Mesendoderm (in vitro differentiated cells): ENCODE measurements at regions not wholly inside any gene's neighbourhood (a gene's known extent, or its start where the extent isn't known, plus 50 kb on each side); places are given as distances from the start of the nearest gene placed in this dataset.

Experiments
- DNase-seq: peaks from one replicate; pipeline ENCODE4 v3.0.0; 2013
- H2AK5ac ChIP-seq: 2 replicates; pipeline ENCODE4 v1.6.1; 2013; ENCODE audit warnings: low read length, inconsistent platforms
- H2BK120ac ChIP-seq: 2 replicates; pipeline ENCODE4 v1.6.1; 2013; ENCODE audit warnings: low read depth, mild to moderate bottlenecking, low read length, moderate library complexity, mixed read lengths
- H2BK15ac ChIP-seq: replicated peaks from 2 replicates; pipeline ENCODE4 v1.6.1; 2013; ENCODE audit warnings: low read depth, mild to moderate bottlenecking, moderate library complexity
- H2BK5ac ChIP-seq: 2 replicates; pipeline ENCODE4 v1.6.1; 2013; ENCODE audit warnings: low read length, inconsistent platforms
- H3K18ac ChIP-seq: 2 replicates; pipeline ENCODE4 v1.6.1; 2013; ENCODE audit warnings: mild to moderate bottlenecking, low read length, mixed read lengths
- H3K23ac ChIP-seq: one replicate; pipeline ENCODE4 v1.6.1; 2013; ENCODE audit warnings: low read length
- H3K27ac ChIP-seq: 2 replicates; pipeline ENCODE4 v1.5.1; 2013; ENCODE audit warnings: low read depth, mild to moderate bottlenecking, inconsistent platforms, low read length, moderate library complexity
- H3K27me3 ChIP-seq: 2 replicates; pipeline ENCODE4 v1.6.1; 2013; ENCODE audit warnings: low read length, control low read depth, mild to moderate bottlenecking, inconsistent platforms; ENCODE audit not compliant: insufficient read depth, poor library complexity
- H3K36me3 ChIP-seq: 2 replicates; pipeline ENCODE4 v1.6.1; 2013; ENCODE audit warnings: low read length, inconsistent platforms; ENCODE audit not compliant: control insufficient read depth, insufficient read depth
- H3K4ac ChIP-seq: one replicate; pipeline ENCODE4 v1.6.1; 2013; ENCODE audit warnings: low read depth, mild to moderate bottlenecking, low read length, moderate library complexity
- H3K4me1 ChIP-seq: 2 replicates; pipeline ENCODE4 v1.6.1; 2013; ENCODE audit warnings: low read depth, low read length, inconsistent platforms; ENCODE audit not compliant: control insufficient read depth
- H3K4me2 ChIP-seq: 2 replicates; pipeline ENCODE4 v1.6.1; 2013; ENCODE audit warnings: low read length
- H3K4me3 ChIP-seq: 2 replicates; pipeline ENCODE4 v1.5.1; 2013; ENCODE audit warnings: mild to moderate bottlenecking, low read length
- H3K56ac ChIP-seq: one replicate; pipeline ENCODE4 v1.6.1; 2013; ENCODE audit warnings: low read length
- H3K79me1 ChIP-seq: 2 replicates; pipeline ENCODE4 v1.6.1; 2013; ENCODE audit warnings: low read length, inconsistent platforms
- H3K79me2 ChIP-seq: 2 replicates; pipeline ENCODE4 v1.6.1; 2013; ENCODE audit warnings: mild to moderate bottlenecking, low read length; ENCODE audit not compliant: control insufficient read depth, insufficient read depth
- H3K9ac ChIP-seq: 2 replicates; pipeline ENCODE4 v1.6.1; 2013; ENCODE audit warnings: low read length, inconsistent platforms
- H4K5ac ChIP-seq: one replicate; pipeline ENCODE4 v1.6.1; 2013; ENCODE audit warnings: low read length
- H4K8ac ChIP-seq: one replicate; pipeline ENCODE4 v1.6.1; 2013; ENCODE audit warnings: low read depth, mild to moderate bottlenecking, control low read depth, low read length, moderate library complexity
- WGBS: extraction: QIAGEN DNeasy Blood & Tissue Kit; methylation state at CpG from one replicate; pipeline ENCODE4 v1.1.7; 2013; ENCODE audit warnings: low lambda C conversion rate, missing lambda C conversion rate; ENCODE audit not compliant: insufficient coverage; ENCODE audit errors: extremely low coverage; 5-methylcytosine and 5-hydroxymethylcytosine counted together

DNA sequence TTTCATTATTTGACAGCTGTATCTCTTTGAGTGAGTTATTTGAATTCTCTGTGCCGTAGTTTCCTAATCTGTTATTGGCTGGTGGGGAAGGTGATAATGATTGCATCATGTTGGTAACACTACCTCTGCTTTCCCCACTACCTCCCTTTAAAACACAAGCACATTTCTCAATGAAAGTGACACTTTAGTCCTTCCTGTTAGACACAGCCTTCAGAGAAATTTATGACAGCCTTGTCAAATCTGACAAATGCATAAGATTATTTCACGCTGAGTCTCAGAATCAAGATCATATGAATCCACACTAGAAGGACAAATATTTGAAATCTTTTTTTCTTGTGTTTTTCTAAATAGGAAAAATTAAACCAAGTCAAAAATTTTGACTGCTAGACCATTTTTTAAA lies 896.1 kb downstream of the CENPC start:
- no peak overlapping the region for H3K4ac ChIP-seq
- H2BK5ac ChIP-seq = no peak overlapping the region
- no peak overlapping the region for H3K23ac ChIP-seq
- H3K36me3 ChIP-seq = no peaks in the 10 kb centered on the region
- no peaks in the 10 kb centered on the region for H3K4me1 ChIP-seq
- DNase-seq = no peak
- H3K56ac ChIP-seq = no peak overlapping the region
- H4K8ac ChIP-seq = no peak overlapping the region
- WGBS = no CpG with 5 or more reads among the region's 2 CpGs
- no peak overlapping the region for H3K27ac ChIP-seq
- no peak overlapping the region for H3K4me2 ChIP-seq
- no peak overlapping the region for H2AK5ac ChIP-seq
- H4K5ac ChIP-seq = no peak overlapping the region
- no peak overlapping the region for H3K4me3 ChIP-seq
- H3K9ac ChIP-seq = no peak overlapping the region
- H3K79me2 ChIP-seq = no peaks in the 10 kb centered on the region
- H3K27me3 ChIP-seq = no peaks in the 10 kb centered on the region
- H3K79me1 ChIP-seq = no peaks in the 10 kb centered on the region
- no peak overlapping the region for H2BK15ac ChIP-seq
- no peak overlapping the region for H2BK120ac ChIP-seq
- H3K18ac ChIP-seq = no peak overlapping the region

DNA sequence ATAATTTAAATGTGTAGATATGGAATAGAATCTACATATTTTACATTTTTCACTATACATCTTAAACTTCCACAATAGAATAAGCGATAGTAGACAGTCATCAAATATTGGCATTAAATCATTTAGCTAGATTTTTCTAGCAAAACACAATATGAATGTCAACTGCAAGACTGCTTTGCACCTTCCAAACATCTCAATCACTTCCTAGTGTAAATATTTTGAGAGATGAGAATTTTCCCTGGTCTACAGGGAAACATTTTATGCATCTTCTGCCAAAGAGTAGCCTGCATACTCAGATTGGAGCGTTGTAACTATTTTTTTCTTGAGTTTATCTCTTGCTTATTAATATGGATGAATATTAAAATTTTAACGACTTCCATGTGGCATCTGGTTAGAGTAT lies 897.4 kb downstream of the CENPC start:
- Histone ChIP-seq H3K79me2 (no peaks in the 10 kb centered on the region), H2BK5ac (no peak overlapping the region), H2BK120ac (no peak overlapping the region), H3K4me3 (no peak overlapping the region), H3K36me3 (no peaks in the 10 kb centered on the region), H3K4ac (no peak overlapping the region), H2AK5ac (no peak overlapping the region), H3K4me2 (no peak overlapping the region), H3K18ac (no peak overlapping the region), H3K27ac (no peak overlapping the region), H3K4me1 (no peaks in the 10 kb centered on the region), H3K27me3 (no peaks in the 10 kb centered on the region), H4K8ac (no peak overlapping the region), H2BK15ac (no peak overlapping the region), H3K79me1 (no peaks in the 10 kb centered on the region), H3K56ac (no peak overlapping the region), H4K5ac (no peak overlapping the region), H3K23ac (no peak overlapping the region), H3K9ac (no peak overlapping the region)
- no peak for DNase-seq
- 100% methylated on average over 1 of the region's 3 CpGs for WGBS

- Histone ChIP-seq H3K4me2 (no peak overlapping the region), H3K27ac (no peak overlapping the region), H2AK5ac (no peak overlapping the region), H3K56ac (no peak overlapping the region), H2BK15ac (no peak overlapping the region), H3K23ac (no peak overlapping the region), H3K79me2 (no peaks in the 10 kb centered on the region), H2BK5ac (no peak overlapping the region), H2BK120ac (no peak overlapping the region), H4K8ac (no peak overlapping the region), H4K5ac (no peak overlapping the region), H3K79me1 (no peaks in the 10 kb centered on the region), H3K9ac (no peak overlapping the region), H3K18ac (no peak overlapping the region), H3K36me3 (no peaks in the 10 kb centered on the region), H3K4me3 (no peak overlapping the region), H3K27me3 (no peaks in the 10 kb centered on the region), H3K4me1 (no peaks in the 10 kb centered on the region), H3K4ac (no peak overlapping the region)
- DNase-seq = no peak
Observed at GRCh38 chr4:66647476-66647875, 897.8 kb downstream of the CENPC start.

DNA sequence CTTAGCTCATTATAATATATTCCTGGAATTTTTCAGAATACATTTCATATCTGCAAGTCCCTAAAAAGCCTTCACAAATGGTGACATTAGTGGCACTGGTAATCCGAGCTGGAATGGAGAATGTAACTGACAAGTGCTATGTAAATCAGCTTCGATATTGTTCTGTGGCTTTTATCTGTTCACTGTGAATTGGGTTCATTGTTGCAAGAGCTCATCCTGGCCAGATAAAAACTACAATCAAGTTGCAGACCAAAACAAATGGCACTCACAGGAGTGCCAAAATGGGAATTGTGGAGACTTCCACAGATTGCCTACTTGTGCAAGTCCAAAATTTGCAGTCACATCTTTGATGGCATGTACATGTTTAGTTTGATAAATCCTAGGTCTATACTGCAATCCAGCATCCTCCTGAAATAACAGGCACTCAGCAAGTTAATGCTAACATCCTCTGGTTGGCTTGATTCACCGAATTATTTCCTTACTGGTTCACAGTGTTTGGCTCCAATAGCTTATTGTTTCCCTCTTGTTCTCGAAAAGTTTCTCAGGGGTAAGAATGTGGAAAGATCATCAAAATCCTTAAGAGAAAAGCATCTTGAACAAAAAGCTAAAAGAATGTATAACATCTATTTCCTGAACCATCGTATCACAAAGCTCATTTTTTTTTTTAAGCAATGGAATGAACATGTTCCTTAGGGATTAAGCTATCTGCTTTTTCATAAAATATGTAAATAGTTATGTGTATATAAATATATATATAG lies 904.9 kb downstream of the CENPC start:
- H3K27ac ChIP-seq = no peak overlapping the region
- DNase-seq = peak; percentile 45
- no CpG with 5 or more reads among the region's 5 CpGs for WGBS

DNA sequence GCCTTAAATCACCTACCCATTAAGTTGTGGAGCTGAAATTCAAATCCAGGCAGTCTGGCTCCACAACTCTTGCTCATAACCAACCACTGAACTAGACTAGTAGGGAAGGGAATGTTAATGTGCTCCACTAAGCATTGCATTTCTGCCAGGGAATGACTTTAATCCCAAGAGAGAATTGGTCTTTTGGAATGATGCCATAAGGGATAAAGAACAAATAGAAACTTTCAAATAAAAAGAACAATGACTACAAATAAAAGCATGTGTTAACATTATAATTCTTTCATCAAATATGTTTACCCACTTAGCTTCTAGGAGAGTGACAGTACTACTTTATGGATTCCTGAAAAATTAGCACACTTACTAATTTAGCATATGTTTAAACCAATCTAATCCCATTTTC lies 905.9 kb downstream of the CENPC start:
- no peak overlapping the region for H2BK120ac ChIP-seq
- H3K56ac ChIP-seq = no peak overlapping the region
- no peak overlapping the region for H2BK15ac ChIP-seq
- H4K5ac ChIP-seq = no peak overlapping the region
- no peaks in the 10 kb centered on the region for H3K79me1 ChIP-seq
- H3K9ac ChIP-seq = no peak overlapping the region
- H2AK5ac ChIP-seq = no peak overlapping the region
- H3K79me2 ChIP-seq = no peaks in the 10 kb centered on the region
- H3K23ac ChIP-seq = no peak overlapping the region
- H3K27me3 ChIP-seq = no peaks in the 10 kb centered on the region
- no peak overlapping the region for H3K4me3 ChIP-seq
- no peaks in the 10 kb centered on the region for H3K36me3 ChIP-seq
- H4K8ac ChIP-seq = no peak overlapping the region
- no peak overlapping the region for H3K4me2 ChIP-seq
- DNase-seq = no peak
- no peaks in the 10 kb centered on the region for H3K4me1 ChIP-seq
- H3K27ac ChIP-seq = no peak overlapping the region
- H3K4ac ChIP-seq = no peak overlapping the region
- H3K18ac ChIP-seq = no peak overlapping the region
- no peak overlapping the region for H2BK5ac ChIP-seq

More for the DNA sequence above, 904.9 kb downstream of the CENPC start:
- no peak overlapping the region for H2BK15ac ChIP-seq
- H2AK5ac ChIP-seq = no peak overlapping the region
- no peak overlapping the region for H3K18ac ChIP-seq
- no peaks in the 10 kb centered on the region for H3K36me3 ChIP-seq
- H2BK5ac ChIP-seq = no peak overlapping the region
- H3K4me3 ChIP-seq = no peak overlapping the region
- H3K4me2 ChIP-seq = no peak overlapping the region
- H3K27me3 ChIP-seq = no peaks in the 10 kb centered on the region
- H3K9ac ChIP-seq = no peak overlapping the region
- H3K79me2 ChIP-seq = no peaks in the 10 kb centered on the region
- no peak overlapping the region for H4K5ac ChIP-seq
- no peak overlapping the region for H3K23ac ChIP-seq
- H3K4me1 ChIP-seq = no peaks in the 10 kb centered on the region
- no peak overlapping the region for H4K8ac ChIP-seq
- H3K56ac ChIP-seq = no peak overlapping the region
- H2BK120ac ChIP-seq = no peak overlapping the region
- H3K4ac ChIP-seq = no peak overlapping the region
- no peaks in the 10 kb centered on the region for H3K79me1 ChIP-seq

DNA sequence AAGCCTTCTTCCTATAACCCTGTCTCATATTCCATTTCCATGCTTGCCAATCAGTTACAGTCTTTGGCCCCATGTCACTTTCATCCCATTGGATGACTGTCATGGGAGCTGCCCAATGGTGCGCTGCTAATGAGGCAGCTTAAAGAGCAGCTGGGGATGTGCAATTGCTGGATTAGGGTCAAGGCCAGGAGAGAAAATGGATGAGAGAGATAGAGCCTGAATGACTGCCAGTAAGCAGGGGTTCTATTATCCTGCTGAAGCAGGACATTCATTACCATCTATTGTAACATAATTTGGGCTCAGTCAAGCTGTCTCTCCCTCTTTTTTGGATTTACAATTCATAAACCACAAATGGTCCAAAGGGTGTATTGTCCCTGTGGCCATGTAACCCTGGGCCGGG lies 909.0 kb downstream of the CENPC start:
- no CpG with 5 or more reads among the region's 2 CpGs for WGBS
- Histone ChIP-seq H3K4me1 (no peaks in the 10 kb centered on the region), H3K56ac (no peak overlapping the region)

More for the DNA sequence above, 909.0 kb downstream of the CENPC start:
- Histone ChIP-seq H3K36me3 (no peaks in the 10 kb centered on the region), H2BK15ac (no peak overlapping the region), H4K5ac (no peak overlapping the region), H3K4me2 (no peak overlapping the region), H3K27me3 (no peaks in the 10 kb centered on the region), H3K4ac (no peak overlapping the region), H3K23ac (no peak overlapping the region), H2BK120ac (no peak overlapping the region), H3K27ac (no peak overlapping the region), H3K4me3 (no peak overlapping the region), H2AK5ac (no peak overlapping the region), H3K79me1 (no peaks in the 10 kb centered on the region), H3K18ac (no peak overlapping the region), H3K9ac (no peak overlapping the region), H2BK5ac (no peak overlapping the region), H3K79me2 (no peaks in the 10 kb centered on the region), H4K8ac (no peak overlapping the region)
- DNase-seq = no peak
